Epidermal melanocyte (primary cell): ENCODE measurements at regions not wholly inside any gene's neighbourhood (a gene's known extent, or its start where the extent isn't known, plus 50 kb on each side); places are given as distances from the start of the nearest gene placed in this dataset.

Experiments
- DNase-seq: peaks from one replicate; pipeline ENCODE4 v3.0.0; 2011; ENCODE audit warnings: low spot score; ENCODE audit not compliant: insufficient read length

DNA sequence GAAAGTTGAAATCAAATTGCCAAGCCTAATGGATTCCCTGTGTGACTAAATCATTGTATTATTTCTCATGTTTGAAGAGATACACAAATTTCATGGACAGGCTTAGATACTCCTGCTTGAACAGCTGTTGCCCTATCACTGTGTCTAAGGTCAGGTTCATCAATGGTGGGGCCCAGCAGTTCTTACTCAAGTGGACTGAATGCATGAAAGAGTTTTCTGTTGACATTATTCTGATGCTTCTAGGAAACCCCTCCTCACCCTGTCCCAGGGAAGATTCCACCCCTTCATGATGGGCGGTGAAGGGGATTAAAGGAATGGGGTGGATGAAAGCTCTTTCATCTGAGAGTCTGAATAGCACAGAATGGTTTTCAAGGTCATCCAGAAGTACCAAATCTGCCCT, 148.8 kb downstream of the INO80D start:
- no peak for DNase-seq

DNA sequence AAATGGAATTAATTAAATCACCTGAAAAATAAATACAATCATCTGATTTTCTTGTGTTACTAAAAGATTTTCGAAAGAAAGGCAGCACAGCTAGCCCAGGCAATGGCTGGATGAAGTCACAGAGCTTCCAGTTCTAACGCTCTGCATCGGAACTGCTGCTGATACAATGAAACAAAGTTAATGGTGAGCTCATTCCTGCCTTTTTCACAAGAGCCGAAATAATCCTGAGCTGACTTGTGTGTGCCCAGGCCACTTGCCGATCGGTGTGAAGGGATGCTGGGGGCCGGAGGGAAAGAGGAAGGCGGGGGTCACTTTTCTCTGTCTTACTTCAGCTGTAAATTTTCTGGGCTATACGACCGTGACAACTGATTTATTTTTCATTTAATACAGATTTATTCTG, 149.5 kb downstream of the INO80D start:
- no peak for DNase-seq

GRCh38 chr2:205934443-205934842, 151.5 kb downstream of the INO80D start:
- DNase-seq, result no peak

DNA sequence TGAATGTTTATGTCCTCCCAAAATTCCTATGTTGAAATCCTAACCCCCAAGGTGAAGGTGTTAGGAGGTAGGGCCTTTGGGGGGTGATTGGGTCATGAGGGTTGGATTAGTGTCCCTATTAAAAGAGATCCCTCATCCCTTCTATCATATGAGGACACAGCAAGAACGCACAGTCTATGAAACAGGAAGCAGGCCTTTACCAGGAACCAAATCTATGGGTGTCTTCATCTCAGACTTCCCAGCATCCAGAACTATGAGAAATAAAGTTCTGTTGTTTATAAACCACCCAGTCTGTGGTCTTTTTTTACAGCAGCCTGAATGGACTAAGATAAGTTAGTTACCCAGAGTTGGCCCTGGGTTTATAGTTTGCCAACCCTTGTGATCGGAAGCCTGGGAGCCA, 153.1 kb downstream of the INO80D start:
- DNase-seq, result no peak

- DNase-seq, result no peak
These were observed 154.6 kb downstream of the INO80D start for GRCh38 chr2:205931388-205931787.

GRCh38 chr2:205930209-205930608, 155.8 kb downstream of the INO80D start:
- DNase-seq, result no peak

- DNase-seq, result no peak
These were observed 156.6 kb downstream of the INO80D start for GRCh38 chr2:205929246-205929942.

GRCh38 chr2:205925373-205926337, 160.3 kb downstream of the INO80D start:
- DNase-seq, result peak; percentile 55

DNA sequence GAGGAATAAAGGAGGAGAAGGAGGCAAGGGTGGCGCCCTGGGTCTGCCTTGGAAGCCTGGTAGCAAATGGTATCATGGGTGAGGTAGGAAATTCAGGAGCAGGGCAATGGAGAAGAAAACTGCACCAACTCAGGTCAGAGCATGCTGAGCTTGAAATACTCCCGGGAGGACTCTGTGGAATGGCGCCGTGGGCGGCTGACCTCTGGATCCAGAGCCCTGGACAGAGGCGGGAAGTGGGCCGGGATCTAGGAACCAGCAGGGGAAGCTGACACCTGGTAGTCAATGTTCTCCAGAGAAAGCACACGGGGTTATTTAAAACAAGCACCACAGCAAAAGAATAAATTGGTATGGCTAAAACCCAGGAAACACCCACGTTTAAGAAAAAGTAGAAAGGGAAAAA, 161.3 kb downstream of the INO80D start:
- no peak for DNase-seq

DNA sequence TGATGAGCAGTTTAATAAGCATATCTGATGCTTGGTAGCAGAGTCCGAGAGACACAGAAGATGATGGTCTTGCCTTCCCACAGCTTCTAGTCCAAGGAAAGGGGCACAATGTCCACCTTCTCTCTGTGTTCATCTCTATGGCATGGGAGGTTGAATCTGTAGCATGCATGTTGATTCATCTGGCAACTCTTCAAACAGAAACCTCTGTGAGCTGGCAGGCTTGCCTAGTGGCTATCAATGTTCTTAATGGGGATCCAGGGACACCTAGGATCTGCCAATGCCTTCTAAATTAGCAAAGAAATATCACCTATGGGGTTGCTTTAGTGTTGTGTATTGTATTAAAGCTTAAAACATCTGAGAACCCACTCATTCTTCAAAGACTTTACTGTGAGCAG, 170.8 kb downstream of the INO80D start:
- DNase-seq, result no peak

DNA sequence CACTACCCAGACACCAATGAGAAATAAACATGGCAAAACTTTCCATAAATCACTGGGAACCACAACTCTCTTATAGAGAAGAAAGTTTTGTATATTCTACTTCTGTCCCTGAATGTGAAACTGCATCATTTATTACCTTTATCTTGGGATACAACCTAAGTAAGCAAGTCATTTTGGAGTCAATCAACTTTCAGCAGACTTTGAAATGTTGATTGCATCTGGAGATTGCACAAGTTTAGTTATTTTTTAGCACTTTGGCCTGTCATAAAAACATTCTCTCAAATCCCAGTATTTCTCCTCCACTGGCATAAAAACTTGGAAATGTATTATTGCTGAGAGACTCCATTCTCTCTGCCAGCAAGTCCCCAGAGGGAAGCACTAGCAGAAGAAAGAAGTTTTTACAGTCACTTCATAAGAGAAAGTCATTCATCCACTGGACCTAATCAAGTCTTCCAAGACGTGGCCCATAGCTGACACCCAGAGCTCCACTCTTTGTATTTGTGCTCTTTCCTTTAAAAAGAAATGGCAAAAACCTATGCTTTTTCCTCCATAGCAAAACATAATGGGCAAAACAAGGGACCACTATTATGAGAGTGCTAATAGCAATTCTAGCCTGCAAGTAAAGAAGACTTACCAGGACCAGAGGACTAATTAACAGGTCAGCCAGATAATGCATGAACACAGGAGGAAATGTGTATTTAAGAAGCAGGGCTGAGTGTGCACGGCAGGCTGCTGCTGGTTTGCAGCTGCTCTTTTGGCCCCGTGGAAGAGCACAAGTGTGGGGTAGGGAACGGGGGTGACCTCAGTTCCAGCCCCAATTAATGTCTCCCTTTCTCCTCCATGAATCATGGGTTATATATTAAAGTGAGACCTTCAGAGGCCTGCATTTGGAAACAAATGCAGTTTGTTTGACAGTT, 171.5 kb downstream of the INO80D start:
- DNase-seq, result no peak

GRCh38 chr2:205913668-205914067, 172.3 kb downstream of the INO80D start:
- no peak for DNase-seq

GRCh38 chr2:205911306-205911705, 174.7 kb downstream of the INO80D start:
- DNase-seq, result no peak

DNA sequence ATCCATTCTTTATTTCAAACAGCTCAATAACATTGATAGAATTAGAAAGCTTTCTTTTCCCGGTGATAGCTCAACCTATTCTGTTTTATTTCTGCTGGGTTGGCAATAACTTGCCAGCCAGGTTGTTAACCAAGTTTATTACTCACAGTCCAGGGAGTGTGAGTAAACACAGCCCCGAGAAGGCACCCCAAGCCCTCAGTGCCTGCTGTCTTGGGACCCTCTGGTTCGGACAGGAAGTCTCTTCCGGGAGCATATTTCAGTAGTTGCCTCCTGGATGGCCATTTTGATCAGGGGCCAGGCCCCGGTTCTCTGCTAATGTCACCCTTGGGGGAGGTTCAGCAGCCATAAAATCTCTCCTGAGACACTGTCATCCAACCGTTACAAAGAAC, 176.8 kb downstream of the INO80D start:
- DNase-seq, result no peak

DNA sequence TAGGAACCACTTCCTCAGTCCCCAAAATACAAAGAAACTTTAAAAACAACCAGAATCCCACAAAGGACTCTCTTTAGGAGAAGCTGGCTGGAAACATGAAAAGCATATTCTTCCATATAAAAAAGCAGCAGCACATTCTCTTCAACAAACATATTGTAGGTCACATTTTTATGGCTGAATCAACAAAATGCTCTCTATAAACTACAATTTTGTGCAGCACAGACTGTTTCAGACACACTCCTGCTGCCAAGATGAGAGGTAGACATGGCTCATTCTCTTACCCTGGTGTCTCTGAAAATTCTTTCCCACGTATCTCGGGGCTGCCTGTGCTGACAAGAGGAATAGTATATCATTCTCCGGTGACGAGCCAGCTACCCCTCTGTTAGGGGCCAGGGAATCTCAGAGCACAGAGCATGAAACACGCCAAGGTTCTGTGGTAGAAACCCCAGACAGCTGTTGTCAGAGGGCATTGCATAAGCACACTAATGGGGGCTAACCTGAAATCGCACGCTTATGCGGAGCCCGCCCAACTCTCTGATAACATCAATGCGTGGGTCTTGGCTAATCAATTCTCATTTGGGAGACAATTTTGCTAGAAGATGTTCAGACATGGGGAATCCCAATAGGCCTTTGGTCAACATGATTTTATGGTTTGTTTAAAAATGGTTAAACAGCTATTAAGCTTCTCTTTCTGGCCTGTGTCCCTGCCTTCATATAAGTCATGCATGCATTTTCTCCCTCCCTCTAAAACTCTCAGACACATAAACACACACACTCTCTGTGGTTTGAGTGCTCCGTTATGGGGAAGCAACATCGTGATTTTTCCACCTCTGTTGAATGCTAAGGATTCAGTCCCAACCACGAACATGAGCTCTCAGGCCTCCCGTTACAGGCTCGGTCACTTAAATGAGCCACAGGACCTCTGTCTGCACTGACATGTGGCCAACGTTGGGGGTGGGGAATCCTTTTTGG, 177.5 kb downstream of the INO80D start:
- DNase-seq, result no peak

DNA sequence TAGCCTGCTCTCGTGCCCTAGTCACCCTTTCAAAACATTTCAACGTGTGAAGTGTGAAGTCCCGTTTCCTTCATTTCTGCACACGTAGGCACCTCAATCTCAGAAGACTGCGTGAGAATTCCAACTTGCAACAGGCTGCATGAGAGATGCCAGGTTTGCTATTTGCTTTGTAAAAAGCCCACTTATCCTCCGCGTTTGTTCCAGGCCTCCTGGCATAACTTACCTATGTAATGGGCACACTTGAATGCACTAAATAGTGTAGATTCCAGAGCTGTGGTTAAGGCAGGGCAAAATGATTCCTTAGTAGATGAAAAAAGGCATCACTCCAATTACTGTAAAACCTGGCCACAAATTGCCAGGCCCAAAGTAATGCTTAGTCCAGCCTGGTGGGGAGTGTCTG, 179.6 kb downstream of the INO80D start:
- no peak for DNase-seq

DNA sequence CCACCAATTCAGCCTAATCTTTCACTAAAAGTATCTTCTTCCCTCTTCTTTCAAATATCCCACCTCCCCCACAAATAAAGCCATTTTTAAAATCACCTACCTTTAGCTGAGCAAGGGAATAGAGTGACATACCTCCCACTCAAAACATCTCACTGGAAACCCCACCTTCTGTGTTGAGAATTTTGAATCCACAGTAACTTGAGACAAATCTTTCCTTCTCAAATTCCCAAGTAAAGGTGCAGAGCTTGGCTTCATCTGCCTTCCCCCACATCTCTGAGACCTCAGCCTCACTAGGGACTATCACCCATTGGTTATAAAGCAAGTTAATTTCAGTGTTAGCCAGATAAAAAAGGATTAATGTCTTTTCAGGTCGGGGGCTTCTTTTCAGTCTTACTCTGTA, 180.4 kb downstream of the INO80D start:
- no peak for DNase-seq

DNA sequence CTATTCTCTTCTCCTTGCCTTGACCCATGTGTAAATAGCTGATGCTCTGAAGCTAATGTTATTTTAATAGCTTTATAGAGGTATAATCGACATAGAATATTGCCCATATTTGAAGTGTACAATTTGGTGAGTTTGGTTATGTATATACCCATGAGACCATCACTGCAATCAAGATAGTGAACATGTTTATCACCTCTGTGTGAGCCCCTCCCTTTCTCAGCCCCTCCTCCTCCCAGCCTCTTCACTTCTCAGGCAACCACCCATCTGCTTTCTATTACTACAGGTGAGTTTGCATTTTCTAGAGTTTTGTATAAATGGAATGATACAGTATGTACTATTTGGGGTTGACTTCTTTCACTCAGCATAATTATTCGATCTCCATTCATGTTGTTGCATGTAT, 181.1 kb downstream of the INO80D start:
- no peak for DNase-seq

- no peak for DNase-seq
These were observed 182.3 kb downstream of the INO80D start for GRCh38 chr2:205903549-205904129.

DNA sequence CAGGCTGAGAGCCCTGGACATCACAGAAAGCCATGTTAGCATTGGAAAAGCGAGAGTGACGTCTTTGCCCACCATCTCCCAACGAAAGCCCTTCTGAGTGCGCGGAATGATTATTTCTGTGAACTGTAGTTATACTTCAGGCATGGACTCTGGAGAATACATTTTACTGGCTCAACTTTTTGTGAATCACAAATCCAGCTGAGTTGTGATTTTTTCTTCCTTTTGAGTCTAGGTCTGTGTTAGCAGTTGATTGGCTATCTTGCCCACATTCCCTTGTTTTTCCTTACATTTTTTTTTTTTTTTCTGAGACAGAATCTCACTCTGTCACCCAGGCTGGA, 183.1 kb downstream of the INO80D start:
- DNase-seq, result no peak
